ENCODE measurements at regions not wholly inside any gene's neighbourhood (a gene's known extent, or its start where the extent isn't known, plus 50 kb on each side); places are given as distances from the start of the nearest gene placed in this dataset.
"Not testable (repeated sequence)": the region's sequence is repeated elsewhere in the genome, so short reads cannot be mapped to it uniquely, and the experiment has no call there.

- no peak overlapping the region for H3K4me3 Mint-ChIP-seq
- peaks cover 5% of the 10 kb centered on the region for H3K4me1 Mint-ChIP-seq
- no peak for TF ChIP-seq CTCF (IDR thresholded peaks at IDR 0.05; ENCODE audit: unreplicated experiment in 3 of 3)
- peaks cover 4% of the 10 kb centered on the region for H3K9me3 Mint-ChIP-seq
- no peaks in the 10 kb centered on the region for H3K36me3 Mint-ChIP-seq (ENCODE audit: low read depth)
- no peak overlapping the region for H3K27ac Mint-ChIP-seq
- H3K27me3 Mint-ChIP-seq (ENCODE audit: low read depth): no peaks in the 10 kb centered on the region
Measured at GRCh38 chr1:69090752-69091151, 477.0 kb upstream of the LRRC7 start.

GRCh38 chr1:69102058-69102457, 465.7 kb upstream of the LRRC7 start:
- not testable (repeated sequence) for H3K36me3 Mint-ChIP-seq (ENCODE audit: low read depth); H3K27me3 Mint-ChIP-seq (ENCODE audit: low read depth); H3K4me3 Mint-ChIP-seq; H3K4me1 Mint-ChIP-seq; H3K27ac Mint-ChIP-seq
- peaks cover 18% of the 10 kb centered on the region for H3K9me3 Mint-ChIP-seq

- no peaks in the 10 kb centered on the region for H3K36me3 Mint-ChIP-seq (ENCODE audit: low read depth)
- no peaks in the 10 kb centered on the region for H3K4me1 Mint-ChIP-seq
- no peak overlapping the region for H3K4me3 Mint-ChIP-seq
- no peak overlapping the region for H3K27ac Mint-ChIP-seq
- TF ChIP-seq CTCF (IDR thresholded peaks at IDR 0.05; ENCODE audit: unreplicated experiment in 3 of 3): no peak
- peaks cover 3% of the 10 kb centered on the region for H3K27me3 Mint-ChIP-seq (ENCODE audit: low read depth)
- peaks cover 21% of the 10 kb centered on the region for H3K9me3 Mint-ChIP-seq
Measured at GRCh38 chr1:69103213-69103612, 464.5 kb upstream of the LRRC7 start.

- Mint-ChIP-seq H3K4me3 (no peak overlapping the region), H3K4me1 (no peaks in the 10 kb centered on the region), H3K27ac (no peak overlapping the region), H3K9me3 (peaks cover 18% of the 10 kb centered on the region), H3K36me3 (ENCODE audit: low read depth) (no peaks in the 10 kb centered on the region), H3K27me3 (ENCODE audit: low read depth) (peaks cover 3% of the 10 kb centered on the region)
- TF ChIP-seq CTCF (IDR thresholded peaks at IDR 0.05; ENCODE audit: unreplicated experiment in 3 of 3): no peak
Measured at GRCh38 chr1:69103705-69104385, 463.9 kb upstream of the LRRC7 start.

GRCh38 chr1:69104894-69105293, 462.8 kb upstream of the LRRC7 start:
- H3K36me3 Mint-ChIP-seq (ENCODE audit: low read depth): no peaks in the 10 kb centered on the region
- H3K9me3 Mint-ChIP-seq: peaks cover 18% of the 10 kb centered on the region
- no peak for TF ChIP-seq CTCF (IDR thresholded peaks at IDR 0.05; ENCODE audit: unreplicated experiment in 3 of 3)
- no peak overlapping the region for H3K4me3 Mint-ChIP-seq
- H3K27me3 Mint-ChIP-seq (ENCODE audit: low read depth): peaks cover 3% of the 10 kb centered on the region
- no peaks in the 10 kb centered on the region for H3K4me1 Mint-ChIP-seq
- H3K27ac Mint-ChIP-seq: no peak overlapping the region

GRCh38 chr1:69109277-69109676, 458.4 kb upstream of the LRRC7 start:
- Mint-ChIP-seq H3K27ac (no peak overlapping the region), H3K9me3 (peaks cover 6% of the 10 kb centered on the region), H3K36me3 (ENCODE audit: low read depth) (no peaks in the 10 kb centered on the region), H3K27me3 (ENCODE audit: low read depth) (no peaks in the 10 kb centered on the region), H3K4me3 (no peak overlapping the region), H3K4me1 (no peaks in the 10 kb centered on the region)
- TF ChIP-seq CTCF (IDR thresholded peaks at IDR 0.05; ENCODE audit: unreplicated experiment in 3 of 3): no peak

Measured in nephron (organoid).